ENCODE measurements at regions not wholly inside any gene's neighbourhood (a gene's known extent, or its start where the extent isn't known, plus 50 kb on each side); places are given as distances from the start of the nearest gene placed in this dataset.

DNA sequence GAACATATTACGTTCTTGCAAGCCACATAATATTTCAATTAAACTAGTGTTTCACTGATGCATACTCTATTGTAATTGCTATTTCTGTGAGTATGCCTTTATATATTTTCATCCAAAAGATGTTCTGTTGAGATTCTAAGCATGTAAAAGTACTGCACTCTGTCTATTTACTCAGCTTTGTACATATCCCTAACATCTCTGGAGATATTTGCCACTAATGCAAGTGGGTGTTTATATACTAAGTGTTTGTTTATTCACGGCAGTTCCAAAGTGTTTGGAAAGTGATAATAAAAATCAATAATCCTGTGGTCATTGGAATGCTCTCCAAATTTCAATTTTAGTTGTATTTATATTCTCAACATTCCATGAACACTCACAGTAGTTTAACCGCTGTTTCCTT is 1989.0 kb downstream of the C4orf33 start:
- no peaks in the 10 kb centered on the region for H3K36me3 ChIP-seq

DNA sequence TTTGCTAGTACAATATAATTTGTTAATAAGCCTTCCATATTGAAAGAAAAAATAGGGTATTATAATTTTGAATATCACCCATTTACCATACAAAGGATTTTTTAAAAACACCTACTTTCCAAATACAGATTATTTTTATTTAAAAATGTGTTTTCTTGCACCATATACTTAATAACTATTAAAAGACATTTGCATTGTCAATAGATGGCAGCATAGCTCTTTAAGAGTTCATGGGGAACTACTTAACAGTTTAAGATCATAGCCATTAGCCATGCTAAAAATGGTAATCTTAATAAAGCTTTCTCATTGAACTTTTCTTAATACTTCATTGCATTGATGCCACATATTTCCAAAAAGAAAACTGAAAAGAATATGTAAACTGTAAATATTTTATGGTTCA is 1995.9 kb downstream of the C4orf33 start:
- H3K4me1 ChIP-seq = no peaks in the 10 kb centered on the region
- no peak overlapping the region for H3K27ac ChIP-seq
- H3K36me3 ChIP-seq = no peaks in the 10 kb centered on the region
- intact Hi-C loops (cut with DNase I; ENCODE audit: low total_unique reads) = no loop called here
- TF ChIP-seq, protein P1, sequence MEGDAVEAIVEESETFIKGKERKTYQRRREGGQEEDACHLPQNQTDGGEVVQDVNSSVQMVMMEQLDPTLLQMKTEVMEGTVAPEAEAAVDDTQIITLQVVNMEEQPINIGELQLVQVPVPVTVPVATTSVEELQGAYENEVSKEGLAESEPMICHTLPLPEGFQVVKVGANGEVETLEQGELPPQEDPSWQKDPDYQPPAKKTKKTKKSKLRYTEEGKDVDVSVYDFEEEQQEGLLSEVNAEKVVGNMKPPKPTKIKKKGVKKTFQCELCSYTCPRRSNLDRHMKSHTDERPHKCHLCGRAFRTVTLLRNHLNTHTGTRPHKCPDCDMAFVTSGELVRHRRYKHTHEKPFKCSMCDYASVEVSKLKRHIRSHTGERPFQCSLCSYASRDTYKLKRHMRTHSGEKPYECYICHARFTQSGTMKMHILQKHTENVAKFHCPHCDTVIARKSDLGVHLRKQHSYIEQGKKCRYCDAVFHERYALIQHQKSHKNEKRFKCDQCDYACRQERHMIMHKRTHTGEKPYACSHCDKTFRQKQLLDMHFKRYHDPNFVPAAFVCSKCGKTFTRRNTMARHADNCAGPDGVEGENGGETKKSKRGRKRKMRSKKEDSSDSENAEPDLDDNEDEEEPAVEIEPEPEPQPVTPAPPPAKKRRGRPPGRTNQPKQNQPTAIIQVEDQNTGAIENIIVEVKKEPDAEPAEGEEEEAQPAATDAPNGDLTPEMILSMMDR (IDR thresholded peaks at IDR 0.05) = no peak
- TF ChIP-seq POLR2A (IDR thresholded peaks at IDR 0.05) (no peak), POLR2AphosphoS5 (IDR thresholded peaks at IDR 0.05) (no peak)
- no peaks in the 10 kb centered on the region for H3K9me3 ChIP-seq
- H3K27me3 ChIP-seq = no peaks in the 10 kb centered on the region
- no peak for DNase-seq (ENCODE audit: low spot score in 2 of 2)
- H3K4me3 ChIP-seq = no peak overlapping the region

More for the DNA sequence above, 1989.0 kb downstream of the C4orf33 start:
- DNase-seq (ENCODE audit: low spot score in 2 of 2) = no peak
- intact Hi-C loops (cut with DNase I; ENCODE audit: low total_unique reads) = no loop called here
- Histone ChIP-seq H3K4me3 (no peak overlapping the region), H3K27me3 (no peaks in the 10 kb centered on the region), H3K27ac (no peak overlapping the region), H3K9me3 (no peaks in the 10 kb centered on the region), H3K4me1 (no peaks in the 10 kb centered on the region)
- TF ChIP-seq, protein P1 (IDR thresholded peaks at IDR 0.05) = no peak
- TF ChIP-seq POLR2AphosphoS5 (IDR thresholded peaks at IDR 0.05) (no peak), POLR2A (IDR thresholded peaks at IDR 0.05) (no peak)

DNA sequence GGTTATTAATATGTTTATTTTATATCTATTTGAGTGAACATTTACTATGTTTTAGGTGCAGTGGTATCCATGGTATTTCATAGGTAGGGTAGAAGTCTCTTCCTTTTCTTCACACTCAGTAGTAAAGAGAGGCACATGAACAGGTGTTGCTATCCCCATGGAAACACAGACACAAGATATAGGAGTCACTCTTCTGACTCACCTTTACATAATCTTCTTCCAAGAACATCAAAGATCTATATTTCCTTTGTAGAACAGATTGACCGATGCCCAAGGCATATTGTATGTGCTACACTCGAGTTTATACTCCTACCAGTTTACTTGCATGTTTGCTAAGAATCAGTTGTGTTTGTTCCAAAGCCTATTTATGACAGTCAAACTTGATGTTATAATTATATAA is 1997.4 kb downstream of the C4orf33 start:
- H3K4me1 ChIP-seq = no peaks in the 10 kb centered on the region
- H3K4me3 ChIP-seq = no peak overlapping the region
- intact Hi-C loops (cut with DNase I; ENCODE audit: low total_unique reads) = no loop called here
- H3K9me3 ChIP-seq = no peaks in the 10 kb centered on the region
- no peaks in the 10 kb centered on the region for H3K27me3 ChIP-seq
- TF ChIP-seq, protein P1 (IDR thresholded peaks at IDR 0.05) = no peak
- TF ChIP-seq POLR2A (IDR thresholded peaks at IDR 0.05) (no peak), POLR2AphosphoS5 (IDR thresholded peaks at IDR 0.05) (no peak)
- no peak overlapping the region for H3K27ac ChIP-seq
- H3K36me3 ChIP-seq = no peaks in the 10 kb centered on the region
- no peak for DNase-seq (ENCODE audit: low spot score in 2 of 2)

DNA sequence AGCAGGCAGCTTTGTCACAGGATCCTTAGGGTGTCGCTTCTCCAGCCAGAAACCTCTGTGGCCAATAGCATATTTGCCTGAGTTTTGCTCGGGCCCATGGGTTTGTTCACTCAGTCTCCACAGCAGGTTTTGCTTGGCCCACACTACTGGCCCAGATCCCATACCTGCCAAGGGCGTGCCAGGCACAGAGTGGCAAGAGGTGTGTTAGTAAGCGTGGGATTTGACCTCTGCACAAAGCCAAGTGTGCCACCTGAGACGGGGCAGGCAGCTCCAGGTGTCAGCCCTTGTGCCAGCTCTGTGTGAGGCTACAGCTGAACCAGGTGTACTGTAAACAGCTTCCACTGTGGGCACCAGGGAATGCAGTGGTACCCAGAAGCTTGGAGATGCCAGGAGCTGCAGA is 2003.0 kb downstream of the C4orf33 start:
- TF ChIP-seq POLR2AphosphoS5 (IDR thresholded peaks at IDR 0.05) (no peak), POLR2A (IDR thresholded peaks at IDR 0.05) (no peak)
- TF ChIP-seq, protein P1 (IDR thresholded peaks at IDR 0.05) = no peak
- Histone ChIP-seq H3K27me3 (no peaks in the 10 kb centered on the region), H3K9me3 (no peaks in the 10 kb centered on the region), H3K27ac (no peak overlapping the region), H3K36me3 (no peaks in the 10 kb centered on the region), H3K4me3 (no peak overlapping the region), H3K4me1 (no peaks in the 10 kb centered on the region)
- DNase-seq (ENCODE audit: low spot score in 2 of 2) = no peak
- intact Hi-C loops (cut with DNase I; ENCODE audit: low total_unique reads) = no loop called here

DNA sequence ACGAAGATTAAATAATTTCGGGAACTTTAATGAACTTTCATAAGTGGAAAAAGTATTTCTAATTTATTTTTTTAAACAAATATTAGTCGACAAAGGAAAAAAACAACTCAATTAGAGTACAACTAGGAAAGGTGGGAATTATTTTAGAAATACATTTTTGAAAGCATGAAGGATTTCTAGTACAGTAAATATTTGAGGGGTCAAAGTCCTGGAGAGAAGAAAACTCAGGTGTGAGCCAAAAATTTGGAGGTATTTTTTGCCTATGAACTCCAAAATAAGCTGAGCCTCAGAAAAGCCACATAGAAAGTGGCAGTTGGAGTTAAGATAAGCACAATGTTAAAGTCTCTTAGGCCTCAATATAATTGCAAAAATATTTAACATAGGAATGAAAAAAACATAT is 2017.3 kb downstream of the C4orf33 start:
- intact Hi-C loops (cut with DNase I; ENCODE audit: low total_unique reads) = no loop called here
- H3K27ac ChIP-seq = no peak overlapping the region
- H3K36me3 ChIP-seq = no peaks in the 10 kb centered on the region
- DNase-seq (ENCODE audit: low spot score in 2 of 2) = no peak
- H3K27me3 ChIP-seq = no peaks in the 10 kb centered on the region
- H3K4me3 ChIP-seq = no peak overlapping the region
- H3K4me1 ChIP-seq = no peaks in the 10 kb centered on the region
- TF ChIP-seq POLR2AphosphoS5 (IDR thresholded peaks at IDR 0.05) (no peak), POLR2A (IDR thresholded peaks at IDR 0.05) (no peak)
- TF ChIP-seq, protein P1 (IDR thresholded peaks at IDR 0.05) = no peak
- H3K9me3 ChIP-seq = no peaks in the 10 kb centered on the region
